Left ventricle myocardium inferior (tissue), 1 donor: ENCODE measurements at regions not wholly inside any gene's neighbourhood (a gene's known extent, or its start where the extent isn't known, plus 50 kb on each side); places are given as distances from the start of the nearest gene placed in this dataset.

Source experiments
- DNase-seq: peaks from one replicate; pipeline ENCODE4 v3.0.0-alpha.2; 2020
- H3K27ac ChIP-seq: fragments of 200-600 bp; replicated peaks from 2 replicates; pipeline ENCODE4 v1.8.0; 2021
- H3K27me3 ChIP-seq: fragments of 200-600 bp; 2 replicates; pipeline ENCODE4 v1.8.0; 2021; ENCODE audit warnings: low read depth
- H3K36me3 ChIP-seq: fragments of 200-600 bp; 2 replicates; pipeline ENCODE4 v1.8.0; 2021
- H3K4me1 ChIP-seq: fragments of 200-600 bp; 2 replicates; pipeline ENCODE4 v1.8.0; 2021
- H3K4me3 ChIP-seq: fragments of 200-600 bp; 2 replicates; pipeline ENCODE4 v1.8.0; 2021; ENCODE audit warnings: mild to moderate bottlenecking, moderate library complexity
- H3K9me3 ChIP-seq: fragments of 200-600 bp; replicated peaks from 2 replicates; pipeline ENCODE4 v1.8.0; 2021
- CTCF ChIP-seq: fragments of 200-600 bp; IDR thresholded peaks from 2 replicates; pipeline ENCODE4 v1.8.0; 2021; ENCODE audit warnings: antibody characterized with exemption, mild to moderate bottlenecking, borderline replicate concordance
- intact Hi-C: fragments of 100-400 bp; cut with micrococcal nuclease; formaldehyde crosslinking; loops from one replicate; pipeline ENCODE4 v1.11.0; 2022
- donor health status: DM: no; HTN: yes; CAD: no; lungs with severe emphysema.

GRCh38 chr6:20302168-20302567, 89.9 kb upstream of the MBOAT1 start:
- H3K4me1 ChIP-seq = no peaks in the 10 kb centered on the region
- no peak for DNase-seq
- H3K9me3 ChIP-seq = no peaks in the 10 kb centered on the region
- H3K36me3 ChIP-seq = no peaks in the 10 kb centered on the region
- TF ChIP-seq CTCF = no peak
- intact Hi-C loops = no loop called here
- H3K4me3 ChIP-seq = no peak overlapping the region
- H3K27ac ChIP-seq = no peak overlapping the region
- H3K27me3 ChIP-seq = no peaks in the 10 kb centered on the region

- Histone ChIP-seq H3K9me3 (no peaks in the 10 kb centered on the region), H3K36me3 (no peaks in the 10 kb centered on the region), H3K27me3 (no peaks in the 10 kb centered on the region), H3K4me3 (no peak overlapping the region), H3K4me1 (no peaks in the 10 kb centered on the region), H3K27ac (no peak overlapping the region)
- intact Hi-C loops = no loop called here
- DNase-seq = no peak
- no peak for TF ChIP-seq CTCF
These were observed 90.5 kb upstream of the MBOAT1 start for GRCh38 chr6:20302702-20303251.

- no peaks in the 10 kb centered on the region for H3K4me1 ChIP-seq
- no peak overlapping the region for H3K27ac ChIP-seq
- TF ChIP-seq CTCF = peak; percentile 15
- no peaks in the 10 kb centered on the region for H3K36me3 ChIP-seq
- no peaks in the 10 kb centered on the region for H3K9me3 ChIP-seq
- no peaks in the 10 kb centered on the region for H3K27me3 ChIP-seq
- H3K4me3 ChIP-seq = no peak overlapping the region
- intact Hi-C loops = no loop called here
- DNase-seq = no peak
These were observed 94.2 kb upstream of the MBOAT1 start for GRCh38 chr6:20306491-20306890.

GRCh38 chr6:20309186-20309585, 92.5 kb upstream of the E2F3 start:
- H3K9me3 ChIP-seq = no peaks in the 10 kb centered on the region
- DNase-seq = no peak
- intact Hi-C loops = no loop called here
- H3K36me3 ChIP-seq = no peaks in the 10 kb centered on the region
- no peak overlapping the region for H3K4me3 ChIP-seq
- TF ChIP-seq CTCF = no peak
- no peak overlapping the region for H3K27ac ChIP-seq
- no peaks in the 10 kb centered on the region for H3K4me1 ChIP-seq
- no peaks in the 10 kb centered on the region for H3K27me3 ChIP-seq

GRCh38 chr6:20310185-20310584, 91.5 kb upstream of the E2F3 start:
- intact Hi-C loops = no loop called here
- Histone ChIP-seq H3K4me3 (no peak overlapping the region), H3K27me3 (no peaks in the 10 kb centered on the region), H3K9me3 (no peaks in the 10 kb centered on the region), H3K36me3 (no peaks in the 10 kb centered on the region), H3K4me1 (no peaks in the 10 kb centered on the region), H3K27ac (no peak overlapping the region)
- DNase-seq = no peak
- no peak for TF ChIP-seq CTCF

GRCh38 chr6:20312606-20313005, 89.1 kb upstream of the E2F3 start:
- Histone ChIP-seq H3K36me3 (no peaks in the 10 kb centered on the region), H3K27ac (no peak overlapping the region), H3K4me1 (no peaks in the 10 kb centered on the region), H3K4me3 (no peak overlapping the region), H3K9me3 (no peaks in the 10 kb centered on the region), H3K27me3 (peaks cover 6% of the 10 kb centered on the region)
- intact Hi-C loops = no loop called here
- TF ChIP-seq CTCF = no peak
- no peak for DNase-seq
